GM19438 (cell line): ENCODE measurements at regions not wholly inside any gene's neighbourhood (a gene's known extent, or its start where the extent isn't known, plus 50 kb on each side); places are given as distances from the start of the nearest gene placed in this dataset.
A peak's percentile ranks its signal among the peaks of the same experiment; 100 is the strongest.

Experiments used
- ATAC-seq: cut with Tn5 transposase; IDR thresholded peaks from one replicate; pipeline ENCODE4 v1.9.1; 2021; ENCODE audit warnings: low read depth; ENCODE audit not compliant: unreplicated experiment

DNA sequence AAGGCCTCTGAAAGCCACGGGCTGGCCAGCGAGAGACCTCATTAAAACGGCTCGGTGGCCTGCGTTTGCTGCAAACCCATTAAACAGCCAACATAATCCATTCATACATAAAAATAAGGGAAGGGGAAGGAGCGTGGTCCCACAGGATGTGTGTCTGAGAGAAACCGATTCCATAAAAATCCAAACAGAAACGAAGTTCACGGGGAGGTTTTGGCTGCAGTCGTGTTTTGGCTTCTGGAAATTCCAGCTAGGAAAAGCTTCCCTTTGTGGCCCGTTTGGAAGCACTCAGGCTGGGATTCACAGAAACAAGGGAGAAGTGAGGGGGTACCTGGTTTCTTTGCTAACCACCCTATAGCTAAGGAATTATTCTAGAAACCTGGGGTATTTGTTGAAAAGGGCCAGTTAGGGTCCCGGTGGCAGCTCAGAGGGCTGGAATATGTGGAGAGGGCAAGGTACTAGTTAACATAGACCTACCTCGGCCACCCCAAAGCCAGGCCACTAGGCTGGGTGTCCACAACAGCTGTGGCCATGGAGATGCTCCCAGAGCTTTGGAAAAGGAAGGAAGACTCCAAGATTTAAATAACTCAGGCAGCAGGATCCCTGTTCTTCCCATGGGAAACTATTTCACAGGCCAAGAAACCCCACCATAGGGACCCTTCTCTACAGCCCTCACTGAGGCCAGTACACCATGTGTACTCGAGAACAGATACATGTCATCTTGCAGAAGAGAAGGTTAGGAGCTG, 166.8 kb downstream of the BCOR start:
- no peak for ATAC-seq

DNA sequence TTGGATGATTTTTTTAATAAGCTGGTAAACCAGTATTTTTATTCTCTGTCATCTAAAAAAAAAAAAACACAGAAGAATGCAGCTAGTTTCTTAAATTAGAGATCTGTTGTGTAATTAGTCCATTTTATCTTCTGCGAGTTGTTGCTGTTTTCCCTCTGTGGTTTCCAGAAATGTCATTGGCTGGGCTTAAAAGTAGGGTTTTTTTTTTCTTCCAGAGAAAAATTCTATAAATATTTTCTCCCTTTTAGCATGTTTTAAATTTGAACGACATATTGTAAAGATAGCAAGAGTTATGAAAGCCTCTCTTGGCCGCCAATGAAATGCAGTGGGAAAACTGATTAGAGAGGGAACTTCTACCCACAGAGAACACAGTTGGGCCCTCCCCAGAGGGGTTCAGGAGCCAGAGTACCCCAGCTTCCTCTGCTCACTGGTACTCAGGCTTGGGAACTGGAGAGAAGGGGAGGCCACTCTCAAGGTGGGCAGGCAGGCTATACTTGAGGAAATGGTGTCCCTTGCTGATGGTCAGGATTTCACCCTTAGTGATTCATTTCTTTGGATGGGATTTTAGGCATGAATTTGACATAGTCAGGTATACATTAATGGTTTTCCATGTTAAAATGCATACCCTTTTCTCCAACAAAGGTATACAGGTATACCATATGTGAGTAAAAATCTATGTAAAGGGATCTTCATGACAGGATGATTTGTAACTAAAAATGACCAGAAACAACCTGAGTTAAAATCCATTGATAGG, 166.1 kb downstream of the BCOR start:
- ATAC-seq: no peak

DNA sequence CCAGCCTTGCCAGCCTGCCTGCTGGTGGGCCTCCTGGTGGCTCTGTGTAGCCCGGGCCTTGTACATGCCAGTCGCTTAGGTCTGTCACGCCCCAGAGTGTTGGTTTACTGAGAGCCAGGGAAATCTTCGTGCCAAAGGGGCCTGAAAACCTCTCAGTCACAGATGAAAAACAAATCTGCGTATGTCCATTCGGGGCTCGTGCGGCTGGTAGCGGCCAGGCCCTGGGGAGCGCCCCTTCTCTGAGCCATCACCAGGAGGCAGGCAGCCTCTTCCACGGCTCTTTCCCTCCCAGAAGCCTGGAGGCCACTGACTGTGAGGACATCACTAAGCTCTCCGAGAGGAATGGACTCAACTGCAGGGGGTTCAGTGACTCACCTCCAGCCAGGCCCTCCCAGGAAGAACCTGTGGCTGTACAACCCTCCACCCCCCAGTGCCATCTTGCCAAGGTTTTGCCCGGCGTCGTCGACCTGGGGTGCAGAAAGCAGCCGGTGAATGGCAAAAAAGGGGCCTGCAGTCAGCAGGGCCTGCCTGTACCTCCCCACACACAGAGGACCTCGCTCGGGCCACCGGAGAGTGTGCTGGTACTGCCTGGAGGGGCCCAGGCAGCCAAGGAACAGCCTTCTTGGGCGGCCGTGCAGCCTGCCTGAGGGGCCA, 162.2 kb downstream of the BCOR start:
- ATAC-seq: no peak

DNA sequence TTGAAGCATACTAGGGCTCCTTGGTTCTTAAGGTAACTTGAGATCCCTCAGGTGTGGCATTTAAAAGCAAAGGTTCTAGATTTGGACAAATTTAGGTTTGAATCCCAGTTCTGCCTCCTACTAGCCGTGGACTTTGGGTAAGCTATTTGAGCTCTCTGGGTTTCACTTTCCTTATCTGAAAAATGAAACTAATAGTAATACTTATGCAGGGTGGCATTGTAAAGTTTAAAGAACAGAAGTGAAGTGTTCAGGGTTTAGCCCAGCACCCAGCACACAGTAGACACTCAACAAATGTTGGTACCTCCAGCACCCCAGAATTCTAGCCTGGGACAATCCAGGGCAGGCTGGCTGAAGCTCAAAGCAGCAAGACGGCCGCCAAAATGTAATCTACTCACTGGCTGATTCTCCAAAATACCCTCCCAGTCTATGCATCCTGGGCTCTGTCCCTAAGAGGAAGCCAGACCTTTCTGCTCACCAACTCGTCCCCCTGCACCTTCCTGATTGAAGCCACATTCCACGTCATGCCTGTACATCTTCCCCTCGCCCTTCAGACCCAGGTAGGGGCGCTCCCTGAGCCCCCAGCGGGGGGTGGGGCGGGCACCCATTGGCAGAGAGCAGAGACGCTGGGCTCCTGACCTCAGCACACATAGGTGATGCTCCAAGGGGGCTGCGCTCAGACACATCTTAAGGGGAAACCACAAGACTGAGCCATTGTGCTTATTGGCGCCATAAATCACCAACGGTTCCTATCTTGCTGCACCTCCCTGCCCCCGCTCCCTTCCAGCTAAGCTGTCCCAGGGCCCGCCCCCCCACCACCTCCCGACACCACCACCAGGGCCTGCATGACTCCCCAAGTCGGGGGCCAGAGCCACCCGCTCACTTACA, 160.6 kb downstream of the BCOR start:
- ATAC-seq: peak; percentile 86

DNA sequence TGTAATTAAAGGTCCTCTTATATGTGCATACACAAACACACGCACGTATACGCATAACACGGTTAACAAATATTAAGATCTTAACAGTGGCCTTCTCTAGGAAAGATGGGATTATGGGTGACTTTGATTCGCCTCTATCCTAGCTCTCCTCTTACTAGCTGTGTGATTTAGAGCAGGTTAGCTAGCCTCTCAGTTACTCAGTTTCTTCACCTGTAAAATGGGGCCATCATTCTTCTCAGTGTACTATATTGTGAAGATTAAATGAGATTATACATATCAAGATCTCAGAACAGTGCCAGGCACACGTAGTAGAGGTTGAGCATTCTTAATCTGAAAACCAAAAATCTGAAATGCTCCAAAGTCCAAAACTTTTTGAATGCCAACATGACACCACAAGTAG, 159.3 kb downstream of the BCOR start:
- no peak for ATAC-seq

DNA sequence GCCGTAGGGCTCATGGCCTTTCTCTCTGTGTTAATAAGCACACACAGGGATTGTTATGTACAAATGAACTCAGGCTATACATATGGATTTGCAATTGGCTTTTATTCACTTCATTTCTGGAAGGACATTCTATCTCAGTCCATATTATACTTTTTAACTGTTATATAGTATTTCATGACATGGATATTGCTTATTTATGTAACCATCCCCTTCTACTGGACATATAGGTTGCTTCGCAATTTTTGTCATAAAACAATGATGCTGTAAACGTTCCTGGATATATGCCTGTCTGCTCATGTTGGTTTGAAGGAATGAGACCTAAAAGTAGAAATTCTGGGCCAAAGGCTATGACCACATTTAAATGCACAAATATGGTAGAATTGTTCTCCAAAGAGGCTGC, 158.1 kb downstream of the BCOR start:
- ATAC-seq: no peak

DNA sequence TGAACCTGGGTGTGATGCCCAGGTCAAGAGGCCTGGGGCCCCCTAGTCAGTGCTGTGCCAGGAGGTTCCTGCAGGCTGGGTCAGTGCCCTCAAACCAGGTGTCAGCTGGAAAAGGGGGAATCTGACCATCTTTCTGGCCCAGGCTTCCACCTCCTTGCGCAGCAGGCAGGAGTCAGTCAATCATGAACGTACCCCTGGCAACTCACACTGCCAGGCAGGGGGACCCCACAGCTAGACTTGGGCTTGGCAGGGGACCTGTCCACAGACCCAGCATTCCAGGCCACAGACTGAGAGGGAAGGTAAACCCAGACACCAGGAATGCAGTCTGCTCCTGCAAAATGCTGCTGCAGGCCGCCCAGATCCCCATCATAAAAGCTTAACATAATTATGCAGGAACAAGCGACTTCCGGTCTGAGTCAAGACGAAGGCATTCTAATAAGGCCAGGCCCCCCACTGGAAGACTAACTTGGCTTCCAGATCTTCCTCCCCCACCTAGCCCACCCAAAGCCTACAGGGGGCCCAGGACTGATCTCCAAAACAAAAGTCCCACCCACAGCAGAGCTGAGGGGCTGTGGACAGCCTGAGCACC, 156.3 kb downstream of the BCOR start:
- no peak for ATAC-seq

DNA sequence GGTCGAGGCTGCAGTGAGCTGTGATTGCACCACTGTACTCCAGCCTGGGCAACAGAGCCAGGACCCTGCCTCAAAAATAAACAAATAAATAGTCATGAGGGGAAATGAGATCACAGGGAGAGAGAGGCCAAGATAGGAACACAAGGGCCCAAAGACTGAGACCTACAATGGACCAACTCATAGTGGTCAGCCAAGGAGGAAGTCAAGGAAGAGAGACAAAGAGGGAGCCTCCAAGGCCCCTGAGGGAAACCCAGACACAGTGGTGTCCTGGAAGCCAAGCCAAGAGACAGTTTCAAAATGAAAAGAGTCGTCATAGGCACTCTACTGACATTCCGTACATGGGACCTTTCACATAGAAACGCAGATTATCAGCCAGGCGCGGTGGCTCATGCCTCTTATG, 153.3 kb downstream of the BCOR start:
- ATAC-seq: no peak

DNA sequence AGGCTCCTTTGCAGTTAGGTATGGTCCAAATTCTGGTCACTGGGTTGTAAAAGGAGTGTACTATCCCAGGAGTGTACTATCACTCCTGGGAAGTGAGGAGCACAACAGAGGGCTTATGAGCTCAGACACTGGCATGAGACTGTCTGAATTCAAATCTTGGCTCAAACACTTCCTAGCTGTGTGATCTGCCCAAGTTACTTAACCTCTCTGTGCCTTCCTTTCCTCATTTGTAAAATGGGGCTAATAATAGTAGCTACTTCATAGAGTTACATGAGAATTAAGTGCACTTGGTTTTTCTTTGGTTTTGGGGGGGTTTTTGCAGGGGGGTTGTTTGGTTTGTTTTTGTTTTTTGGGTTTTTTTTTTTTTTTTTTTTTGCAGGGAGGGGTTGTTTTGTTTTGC, 152.0 kb downstream of the BCOR start:
- no peak for ATAC-seq

DNA sequence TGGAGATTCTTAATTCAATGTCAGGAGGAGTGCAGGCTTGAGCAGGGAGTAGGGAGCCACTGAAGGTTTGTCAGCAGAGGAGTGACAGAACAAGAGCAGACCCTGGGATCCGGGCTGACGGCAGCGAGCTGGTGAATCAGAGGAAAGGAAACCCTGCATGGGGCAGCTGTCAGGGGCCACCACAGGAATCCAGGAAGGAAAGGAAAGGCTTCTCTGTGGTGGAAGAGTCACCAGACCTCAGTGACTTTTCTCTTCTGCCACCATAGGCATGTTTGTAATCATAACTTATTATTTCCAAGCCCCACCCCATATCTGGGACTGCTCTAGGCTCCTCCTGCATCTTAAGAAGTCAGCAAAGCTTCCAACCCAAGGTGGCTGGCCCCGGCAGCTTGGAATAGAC, 150.9 kb downstream of the BCOR start:
- ATAC-seq: no peak

DNA sequence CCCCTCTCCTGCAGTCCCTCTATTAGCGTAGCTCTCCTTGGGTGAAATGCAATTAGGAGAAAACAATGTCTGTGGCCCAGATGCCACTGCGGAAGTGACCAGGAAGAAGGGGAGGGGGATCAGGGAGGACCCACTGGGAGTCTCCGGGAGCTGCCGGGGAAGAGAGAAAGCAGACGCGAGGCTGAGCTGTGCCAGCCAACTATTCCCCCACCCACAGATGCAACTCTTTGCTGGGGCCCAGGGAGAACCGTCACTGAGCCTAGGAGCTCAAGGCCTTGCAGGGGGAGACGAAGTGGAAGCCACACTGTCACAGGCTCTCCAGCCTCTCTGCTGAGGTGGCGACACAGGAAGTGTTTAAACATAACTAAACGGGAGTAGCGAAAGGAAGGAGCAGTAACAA, 149.2 kb downstream of the BCOR start:
- ATAC-seq: no peak

DNA sequence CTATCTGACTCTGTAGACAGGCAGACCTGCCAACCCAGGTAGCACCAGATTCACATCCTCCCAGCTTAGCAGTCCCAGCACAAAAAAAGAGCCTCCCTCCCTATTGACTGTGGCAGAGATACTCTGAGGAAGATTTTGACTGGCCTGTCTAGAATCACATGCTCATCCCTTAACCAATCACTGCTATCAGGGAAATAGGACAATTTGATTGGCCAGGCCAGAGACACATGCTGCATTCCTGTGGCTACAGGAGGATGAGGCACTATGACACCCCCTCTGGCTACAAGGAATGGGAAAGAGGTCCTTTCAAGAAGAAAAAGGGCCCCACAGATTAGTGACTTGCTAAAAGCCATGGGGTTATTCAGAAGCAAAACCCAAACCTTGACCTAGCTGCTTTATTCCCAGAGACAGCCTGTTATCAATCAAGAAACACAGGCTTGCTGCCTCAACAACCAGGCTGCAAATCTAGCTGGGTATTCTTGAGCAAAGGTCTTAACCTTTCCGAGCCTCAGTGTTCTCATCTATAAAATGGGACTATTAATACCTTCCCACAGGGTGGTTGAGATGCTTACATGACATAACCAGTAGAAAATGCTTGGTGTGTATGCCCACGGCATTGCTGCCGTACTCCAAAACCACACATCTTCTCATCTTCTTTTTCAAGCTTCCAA, 147.6 kb downstream of the BCOR start:
- no peak for ATAC-seq

DNA sequence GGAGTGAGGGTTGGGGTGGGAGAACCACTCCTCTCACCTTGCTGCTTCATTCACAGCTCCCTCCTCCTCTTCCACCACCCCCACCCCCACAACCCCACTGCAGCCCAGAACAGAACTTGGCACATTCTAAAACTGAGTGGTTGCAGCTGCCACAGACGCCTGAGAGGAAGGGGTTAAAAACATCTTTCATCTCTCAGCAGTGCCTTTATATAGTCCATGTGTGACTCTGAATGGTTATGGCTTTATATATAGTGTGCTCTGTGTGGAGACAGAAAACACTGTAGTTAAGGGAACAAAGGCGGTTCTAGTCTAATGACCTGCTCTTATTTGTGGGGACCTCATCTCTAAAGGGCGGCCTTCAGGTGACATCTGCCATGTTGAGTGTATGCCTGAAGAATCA, 144.8 kb downstream of the BCOR start:
- ATAC-seq: no peak

DNA sequence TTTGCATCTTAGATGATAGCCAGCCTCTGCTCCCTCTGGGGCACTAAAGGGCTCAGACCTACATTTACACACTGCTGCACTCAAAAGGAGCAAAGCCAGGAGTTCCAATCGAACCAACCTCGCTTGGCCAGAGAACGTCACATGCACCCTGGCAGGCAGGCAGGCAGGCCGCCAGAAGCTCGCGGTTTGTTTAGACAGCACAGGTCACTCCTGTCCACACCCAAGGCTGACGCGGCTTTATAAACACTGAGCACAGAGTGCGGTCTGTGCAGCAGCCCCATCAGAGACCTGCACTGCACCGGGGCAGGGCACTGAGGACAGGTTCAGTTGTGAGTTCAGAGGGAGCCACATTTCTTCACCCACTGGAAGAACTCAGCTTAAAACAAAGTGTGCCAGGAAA, 143.9 kb downstream of the BCOR start:
- ATAC-seq: no peak

DNA sequence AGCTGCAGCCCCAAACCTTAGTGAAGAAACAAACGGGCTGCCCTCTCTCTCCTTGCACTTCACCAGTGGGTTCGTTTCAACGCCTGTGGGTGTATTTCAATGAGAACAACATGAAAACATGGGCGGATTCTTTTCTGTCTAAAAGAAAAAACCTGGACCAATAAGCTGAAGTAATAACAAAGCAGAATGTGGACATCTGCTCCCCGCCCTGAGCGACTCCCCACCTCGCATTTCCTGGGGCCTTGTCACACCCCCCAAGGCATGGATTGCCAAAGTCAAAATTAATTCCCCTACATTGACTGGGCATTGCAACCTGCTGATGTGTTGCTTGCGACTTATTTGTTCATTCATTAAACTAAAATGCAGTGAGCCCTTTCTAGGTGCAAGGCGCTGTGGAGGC, 142.9 kb downstream of the BCOR start:
- ATAC-seq: no peak

DNA sequence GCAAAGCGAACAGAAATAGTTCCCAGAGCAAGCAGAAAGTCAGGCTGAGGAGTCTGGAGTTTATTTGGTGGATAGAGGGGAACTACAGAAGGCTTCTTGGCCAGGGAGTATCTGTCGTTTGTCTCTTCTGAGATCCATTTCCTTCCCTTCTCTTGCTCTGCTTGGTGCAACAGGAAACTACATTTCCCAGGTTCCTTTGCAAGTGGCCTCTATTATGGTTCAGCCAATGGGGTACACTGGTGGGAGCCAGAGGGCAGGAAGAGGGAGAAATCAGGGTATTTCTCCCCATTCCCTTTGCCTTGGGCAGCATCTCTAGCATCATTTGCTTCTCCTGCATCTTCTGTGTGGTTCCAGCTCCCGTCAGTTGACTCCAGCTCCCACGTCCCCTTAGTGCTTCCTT, 142.1 kb downstream of the BCOR start:
- ATAC-seq: no peak

DNA sequence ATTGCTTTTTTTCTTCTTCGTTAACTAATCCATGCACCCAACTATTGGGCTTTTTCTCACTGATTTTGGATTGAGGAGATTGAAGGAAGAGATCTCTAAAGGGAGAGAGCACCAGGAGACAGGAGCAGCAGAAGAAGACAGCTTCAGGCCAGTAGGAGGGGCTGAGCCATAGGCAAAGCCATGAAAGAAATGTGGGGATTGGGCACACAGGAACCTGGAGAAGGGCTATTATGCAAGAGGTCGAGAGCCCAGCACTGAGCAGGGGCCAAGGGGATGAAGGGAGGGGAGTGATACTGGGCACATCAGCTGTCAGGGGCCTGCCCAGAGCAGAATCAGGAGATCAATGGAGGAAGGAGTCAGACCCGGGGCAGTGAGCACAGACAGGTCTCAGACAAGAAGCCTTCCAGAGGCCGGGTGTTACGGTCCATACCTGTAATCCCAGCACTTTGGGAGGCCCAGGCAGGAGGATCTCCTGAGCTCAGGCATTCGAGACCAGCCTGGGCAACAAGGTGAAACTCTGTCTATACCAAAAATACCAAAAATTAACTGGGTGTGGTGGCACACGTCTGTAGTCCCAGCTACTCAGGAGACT, 140.9 kb downstream of the BCOR start:
- ATAC-seq: no peak

DNA sequence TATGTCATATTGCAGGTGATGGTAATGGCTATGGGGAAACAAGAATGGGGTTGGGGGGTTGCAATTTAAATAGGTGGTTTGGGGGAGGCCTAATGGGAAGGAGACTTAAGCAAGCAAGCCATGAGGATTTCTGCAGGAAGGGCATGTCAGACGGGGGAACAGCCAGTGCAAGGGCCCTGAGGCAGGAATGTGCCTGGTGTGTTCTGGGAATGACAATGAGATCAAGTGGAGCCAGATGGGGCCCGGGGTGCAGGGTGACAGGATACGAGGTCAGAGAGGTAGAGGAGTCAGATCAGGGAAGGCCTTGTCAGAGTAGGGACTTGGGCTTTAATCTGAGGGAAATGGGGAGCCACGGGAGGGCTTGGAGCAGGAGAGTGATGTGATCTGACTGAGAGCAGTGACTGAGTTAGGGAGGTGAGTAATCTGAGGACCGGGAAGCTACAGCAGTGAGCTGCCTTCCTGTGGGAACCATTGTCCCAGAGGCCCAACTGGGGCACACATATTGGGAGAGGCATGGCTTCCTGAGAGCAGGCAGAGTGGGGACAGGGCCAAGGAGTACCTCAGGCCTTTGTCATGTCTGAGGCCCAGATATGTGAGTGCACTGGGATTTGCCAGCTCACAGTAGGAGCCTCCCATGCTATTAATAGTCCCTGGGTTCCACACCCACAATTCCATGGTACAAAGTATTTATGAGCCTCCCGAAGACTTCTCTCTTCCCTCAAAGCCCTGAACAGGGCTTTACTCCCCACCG, 139.8 kb downstream of the BCOR start:
- no peak for ATAC-seq

DNA sequence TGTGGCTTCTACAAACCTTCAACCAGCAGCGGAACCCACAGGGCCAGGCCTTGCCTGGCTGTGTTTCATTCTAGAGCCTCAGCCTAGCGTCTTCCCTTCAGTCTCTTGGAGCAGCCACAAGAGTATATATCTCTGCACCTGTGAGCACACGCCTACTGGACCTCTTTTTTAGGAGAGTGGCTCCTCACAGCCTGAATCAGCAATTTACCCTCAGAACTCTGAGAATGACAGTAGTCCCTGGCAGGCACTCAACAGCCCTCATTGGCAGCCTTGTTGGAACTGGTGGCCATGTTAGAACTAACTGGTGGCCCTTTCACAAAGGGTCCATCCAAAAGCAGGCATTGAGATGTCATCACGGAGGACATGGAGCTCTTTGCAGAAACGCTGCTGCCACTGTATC, 138.9 kb downstream of the BCOR start:
- ATAC-seq: no peak
